Stimulated activated CD8-positive, alpha-beta memory T cell treated with anti-CD3 and anti-CD28 coated beads, Interleukin-15, amount 100 ng/mL, for 48 hours (primary cell): ENCODE measurements at regions not wholly inside any gene's neighbourhood (a gene's known extent, or its start where the extent isn't known, plus 50 kb on each side); places are given as distances from the start of the nearest gene placed in this dataset.
"Not testable (repeated sequence)": the region's sequence is repeated elsewhere in the genome, so short reads cannot be mapped to it uniquely, and the experiment has no call there.

ENCODE experiments used
- DNase-seq, 2 donors: peaks; one replicate each; pipeline ENCODE4 v3.0.0-alpha.2; 2020; ENCODE audit warnings: low read depth in 2 of 2

- no peak for DNase-seq
Observed at GRCh38 chr13:80740071-80740470, 399.1 kb upstream of the SPRY2 start.

GRCh38 chr13:80737513-80737912 is 396.6 kb upstream of the SPRY2 start:
- no peak for DNase-seq

GRCh38 chr13:80727321-80727975 is 386.5 kb upstream of the SPRY2 start:
- no peak for DNase-seq

- no peak for DNase-seq
Observed at GRCh38 chr13:80726868-80727267, 385.9 kb upstream of the SPRY2 start.

GRCh38 chr13:80721689-80722088 is 380.8 kb upstream of the SPRY2 start:
- DNase-seq: no peak

- no peak for DNase-seq
Observed at GRCh38 chr13:80718970-80719369, 378.0 kb upstream of the SPRY2 start.

- DNase-seq: no peak
Observed at GRCh38 chr13:80717776-80718175, 376.9 kb upstream of the SPRY2 start.

GRCh38 chr13:80716610-80717081 is 375.7 kb upstream of the SPRY2 start:
- DNase-seq: no peak

- DNase-seq: no peak
Observed at GRCh38 chr13:80712026-80712425, 371.1 kb upstream of the SPRY2 start.

- DNase-seq: no peak
Observed at GRCh38 chr13:80708791-80709190, 367.9 kb upstream of the SPRY2 start.

- no peak for DNase-seq
Observed at GRCh38 chr13:80707000-80707983, 366.4 kb upstream of the SPRY2 start.

- no peak for DNase-seq
Observed at GRCh38 chr13:80706164-80706471, 365.2 kb upstream of the SPRY2 start.

- DNase-seq: no peak
Observed at GRCh38 chr13:80705371-80706163, 364.6 kb upstream of the SPRY2 start.

- DNase-seq: no peak
Observed at GRCh38 chr13:80704369-80704768, 363.4 kb upstream of the SPRY2 start.

GRCh38 chr13:80695841-80696240 is 354.9 kb upstream of the SPRY2 start:
- DNase-seq: no peak

GRCh38 chr13:80691814-80692213 is 350.9 kb upstream of the SPRY2 start:
- DNase-seq: not testable (repeated sequence)

GRCh38 chr13:80690208-80690607 is 349.3 kb upstream of the SPRY2 start:
- no peak for DNase-seq

- DNase-seq: no peak
Observed at GRCh38 chr13:80688593-80688992, 347.7 kb upstream of the SPRY2 start.

- no peak for DNase-seq
Observed at GRCh38 chr13:80685942-80686341, 345.0 kb upstream of the SPRY2 start.

- DNase-seq: no peak
Observed at GRCh38 chr13:80684217-80684991, 343.5 kb upstream of the SPRY2 start.

GRCh38 chr13:80680786-80681366 is 339.9 kb upstream of the SPRY2 start:
- no peak for DNase-seq
